Activated CD8-positive, alpha-beta memory T cell treated with anti-CD3 and anti-CD28 coated beads, Interleukin-2, amount 50 U/mL, for 4 hours (primary cell): ENCODE measurements at regions not wholly inside any gene's neighbourhood (a gene's known extent, or its start where the extent isn't known, plus 50 kb on each side); places are given as distances from the start of the nearest gene placed in this dataset.

Source experiments
- DNase-seq: peaks from one replicate; pipeline ENCODE4 v3.0.0-alpha.2; 2020

DNA sequence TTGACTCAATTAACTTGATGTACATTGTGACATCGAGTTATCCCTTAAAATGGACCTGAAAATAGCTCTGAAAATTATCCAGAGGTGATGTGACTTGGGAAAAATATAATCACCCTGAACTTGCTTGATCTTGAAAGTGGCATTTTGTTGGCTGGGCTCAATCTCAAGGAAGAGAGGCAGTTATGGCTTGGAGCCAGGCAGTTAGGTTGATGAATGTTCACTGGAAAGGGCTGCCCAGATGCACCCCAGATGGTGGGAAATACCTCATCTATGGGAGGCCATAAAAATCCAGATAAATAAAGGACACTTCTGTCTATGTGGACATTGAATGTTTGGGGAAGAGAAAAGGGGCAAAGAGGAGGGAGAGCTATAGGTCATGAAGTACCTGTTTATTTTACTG lies 55.7 kb upstream of the OR5AN1 start:
- DNase-seq, result no peak

DNA sequence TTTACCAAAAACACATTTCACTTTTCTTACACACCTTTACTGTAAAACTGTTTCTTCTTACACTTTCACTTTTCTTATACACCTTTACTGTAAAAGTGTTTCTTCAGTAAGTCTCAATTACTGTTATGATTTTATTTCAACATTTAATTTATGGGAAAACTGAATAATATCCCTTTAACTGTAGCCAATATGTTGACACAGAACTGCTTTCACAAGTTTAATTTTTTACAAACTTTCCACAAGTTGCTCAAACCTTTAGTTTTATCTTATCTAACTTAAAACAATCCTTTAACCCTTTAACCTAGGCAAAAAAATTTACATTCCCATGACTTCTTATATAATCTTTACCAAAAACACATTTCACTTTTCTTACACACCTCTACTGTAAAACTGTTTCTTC lies 63.3 kb upstream of the OR5AN1 start:
- DNase-seq, result no peak

GRCh38 chr11:59292611-59293010 lies 66.1 kb upstream of the OR5AN1 start:
- no peak for DNase-seq

GRCh38 chr11:59291228-59291627 lies 67.5 kb upstream of the OR5AN1 start:
- no peak for DNase-seq

GRCh38 chr11:59289356-59290181 lies 69.1 kb upstream of the OR5AN1 start:
- no peak for DNase-seq

DNA sequence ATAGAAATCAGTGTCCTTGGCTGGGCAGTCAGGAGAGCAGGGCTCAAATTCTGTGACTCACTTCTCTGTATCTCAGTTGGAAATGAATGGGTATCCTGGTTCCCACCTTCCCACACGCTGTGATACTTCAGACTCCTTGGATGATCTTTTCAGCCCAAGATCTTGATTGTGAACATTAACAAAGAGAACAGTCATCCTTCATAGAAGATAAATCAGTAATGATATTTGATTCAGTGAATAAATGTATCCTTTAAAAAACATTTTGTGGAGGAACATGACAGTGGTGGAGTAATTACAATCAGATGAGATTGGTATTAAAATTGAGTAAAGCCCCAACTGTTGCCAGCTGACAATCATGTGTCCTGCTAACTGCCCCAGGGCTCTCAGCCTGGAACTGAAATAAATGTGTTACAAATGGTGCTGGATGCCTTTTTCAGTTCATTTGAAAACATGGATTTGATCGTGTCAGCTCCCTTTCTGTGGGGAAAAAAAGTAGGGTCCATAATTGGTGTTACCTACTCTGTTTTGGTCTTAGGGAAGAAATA lies 72.9 kb upstream of the OR5AN1 start:
- DNase-seq, result no peak

DNA sequence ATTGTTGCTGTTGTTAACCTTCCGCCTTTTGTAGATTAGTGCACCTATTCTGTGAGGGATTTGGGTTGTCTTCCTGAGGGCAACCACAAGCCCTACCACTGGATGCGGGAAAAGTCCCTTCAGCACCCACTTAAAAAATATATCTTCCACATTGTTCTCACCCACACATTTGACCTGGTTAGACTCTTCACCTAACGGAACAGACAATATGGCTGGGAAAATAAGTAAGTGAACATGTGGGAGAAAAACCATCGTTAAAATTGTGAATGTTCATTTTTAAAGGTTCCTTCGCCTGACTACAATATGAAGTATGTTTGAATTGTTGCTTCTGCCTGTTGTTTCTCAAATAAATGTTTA lies 72.0 kb upstream of the MPEG1 start:
- no peak for DNase-seq

DNA sequence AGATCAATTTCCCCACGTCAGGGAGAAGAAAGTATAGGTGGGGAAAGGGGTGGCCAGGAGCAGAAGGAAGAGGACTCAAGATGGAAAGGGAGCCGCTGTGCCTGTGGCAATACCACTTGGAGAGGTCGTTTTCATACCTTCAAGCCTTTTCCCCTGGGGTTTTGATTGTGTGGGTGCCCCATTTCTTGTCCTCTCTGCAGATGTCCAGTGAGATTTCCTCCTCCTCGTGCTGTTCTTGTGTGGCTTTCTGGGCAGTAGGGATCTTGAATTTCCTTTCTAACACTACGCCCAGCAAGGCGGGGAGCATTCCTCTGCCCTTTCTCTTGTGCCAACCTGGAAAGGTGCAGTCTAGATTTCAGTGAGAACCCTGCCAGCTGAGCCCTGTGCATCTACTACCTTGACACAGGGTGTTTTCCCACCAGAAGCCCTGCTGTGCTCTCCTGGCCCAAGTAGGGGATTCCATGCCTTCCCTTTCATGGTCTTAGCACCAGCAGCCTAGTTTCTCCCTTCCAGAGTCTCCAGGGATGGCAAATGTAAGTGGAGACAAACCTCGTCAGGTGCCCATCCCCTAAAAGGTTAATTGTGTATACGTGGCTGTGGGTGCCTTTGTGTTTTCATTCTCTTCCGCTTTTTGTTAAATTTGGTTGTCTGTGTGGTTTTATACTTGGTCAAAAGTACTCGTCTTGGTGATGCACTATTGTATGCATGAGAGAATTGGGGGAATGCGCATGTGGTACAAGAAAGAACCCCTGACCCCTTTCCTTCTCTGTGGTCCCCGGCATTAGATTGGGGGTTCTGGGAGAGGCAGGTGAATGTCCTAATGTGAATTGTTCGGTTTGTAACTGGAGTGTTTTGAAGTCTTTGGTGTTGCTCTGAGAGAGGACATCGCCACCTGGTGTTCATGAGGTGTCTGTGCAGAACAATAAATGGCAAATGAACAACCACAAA lies 71.4 kb upstream of the MPEG1 start:
- peak; percentile 27 for DNase-seq

- no peak for DNase-seq
Observed at GRCh38 chr11:59283311-59283710, 70.6 kb upstream of the MPEG1 start.

DNA sequence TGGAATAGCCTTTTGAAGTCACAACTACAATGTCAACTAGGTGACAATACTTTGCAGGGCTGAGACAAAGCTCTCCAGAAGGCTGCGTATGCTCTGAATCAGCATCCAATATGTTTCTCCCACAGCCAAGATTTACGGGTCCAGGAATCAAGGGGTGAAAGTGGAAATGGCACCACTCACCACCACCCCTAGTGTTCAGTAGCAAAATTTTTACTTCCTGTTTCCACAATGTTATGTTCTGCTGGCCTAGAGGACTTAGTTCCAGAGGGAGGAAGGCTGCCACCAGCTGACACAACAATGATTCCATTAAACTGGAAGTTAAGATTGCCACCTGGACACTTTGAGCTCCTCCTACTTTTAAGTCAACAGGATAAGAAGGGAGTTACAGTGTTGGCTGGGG lies 68.5 kb upstream of the MPEG1 start:
- no peak for DNase-seq

GRCh38 chr11:59273373-59273841 lies 60.7 kb upstream of the MPEG1 start:
- no peak for DNase-seq

- no peak for DNase-seq
Observed at GRCh38 chr11:59272771-59273372, 60.1 kb upstream of the MPEG1 start.

GRCh38 chr11:59271811-59272327 lies 59.1 kb upstream of the MPEG1 start:
- no peak for DNase-seq

GRCh38 chr11:59271247-59271755 lies 58.6 kb upstream of the MPEG1 start:
- DNase-seq, result no peak

GRCh38 chr11:59267736-59268475 lies 55.2 kb upstream of the MPEG1 start:
- no peak for DNase-seq

GRCh38 chr11:59267196-59267595 lies 54.5 kb upstream of the MPEG1 start:
- no peak for DNase-seq

DNA sequence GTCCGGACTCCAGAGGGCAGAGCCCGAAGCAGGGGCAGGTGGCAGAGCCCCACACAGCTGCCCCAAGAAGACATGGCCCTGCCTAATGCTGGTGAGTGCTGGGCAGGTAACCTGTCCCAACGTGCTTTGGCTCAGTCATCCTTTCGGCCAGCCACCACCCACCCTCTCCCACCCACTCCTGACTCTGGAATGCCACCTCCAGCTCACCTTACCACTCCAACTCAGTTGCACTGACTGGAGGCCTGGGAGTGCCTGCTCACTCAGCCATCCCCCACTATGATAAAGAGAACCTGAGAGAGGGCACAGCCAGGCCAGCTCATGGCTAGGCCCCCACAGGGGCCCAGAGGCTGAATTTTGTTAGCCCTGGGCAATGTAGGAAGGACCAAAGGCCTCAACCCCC lies 53.8 kb upstream of the MPEG1 start:
- DNase-seq, result no peak

DNA sequence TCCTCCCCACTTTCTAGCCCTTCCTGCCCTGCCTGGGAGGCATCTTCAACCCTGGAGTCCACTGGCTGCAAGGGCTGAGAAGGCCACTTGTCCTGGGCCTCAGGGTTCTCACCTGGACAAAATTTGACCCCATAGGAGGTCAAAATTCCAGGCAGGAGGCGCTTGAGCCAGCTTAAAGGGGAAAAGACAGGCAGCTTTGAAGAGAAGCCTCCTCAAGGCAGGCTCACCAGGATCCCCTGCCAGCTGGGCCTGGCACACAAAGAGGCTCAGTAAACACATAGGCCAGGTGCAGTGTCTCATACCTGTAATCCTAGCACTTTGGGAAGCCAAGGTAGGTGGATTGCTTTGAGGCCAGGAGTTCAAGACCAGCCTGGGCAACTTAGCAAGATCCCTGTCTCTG lies 53.0 kb upstream of the MPEG1 start:
- no peak for DNase-seq

- no peak for DNase-seq
Observed at GRCh38 chr11:59264736-59265135, 52.0 kb upstream of the MPEG1 start.

DNA sequence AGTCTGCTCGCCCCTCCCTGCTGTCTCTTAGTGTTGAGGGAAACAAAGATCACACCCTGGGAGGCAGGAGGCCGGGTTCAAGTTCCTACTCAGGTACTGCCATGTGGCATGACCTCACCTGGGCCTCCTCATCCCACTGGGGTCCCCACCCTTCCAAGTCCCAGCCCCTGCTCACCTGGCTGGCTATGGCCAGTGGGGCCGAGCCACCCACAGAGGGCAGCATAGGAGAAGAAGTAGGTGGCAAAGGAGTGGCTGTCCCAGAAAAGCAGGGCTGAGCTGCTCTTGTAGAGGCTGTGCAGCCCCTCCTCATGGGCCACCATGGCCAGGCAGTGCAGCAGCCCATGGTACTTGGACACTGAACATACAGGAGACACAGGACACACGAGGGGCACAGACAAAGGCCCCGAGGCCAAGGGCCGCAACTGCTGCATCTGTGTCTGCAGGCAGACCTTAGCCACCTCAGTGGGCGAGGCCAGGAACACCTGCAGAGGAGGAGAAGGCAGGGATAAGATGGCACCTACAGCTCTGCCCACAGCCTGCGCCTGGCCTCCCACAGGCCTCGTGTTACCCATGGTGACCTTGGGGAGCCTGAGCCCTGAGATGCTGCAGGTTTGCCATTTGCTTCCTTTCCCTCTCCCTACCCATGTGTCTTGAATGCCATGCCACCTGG lies 50.6 kb upstream of the MPEG1 start:
- DNase-seq, result no peak
